Neural cell (in vitro differentiated cells): ENCODE measurements at regions not wholly inside any gene's neighbourhood (a gene's known extent, or its start where the extent isn't known, plus 50 kb on each side); places are given as distances from the start of the nearest gene placed in this dataset.

Experiments used
- EZH2 ChIP-seq: fragments of 200-600, 300-800 bp; shearing (Covaris generic), sonication (generic); IDR thresholded peaks from 2 replicates; pipeline ENCODE4 v1.6.1; 2014; ENCODE audit warnings: antibody characterized with exemption, low read length, borderline replicate concordance, mild to moderate bottlenecking; ENCODE audit not compliant: insufficient read depth, poor library complexity, severe bottlenecking
- TF ChIP-seq, protein P1 (sequence below): fragments of 450-650 bp; IDR thresholded peaks from 2 replicates; pipeline ENCODE4 v1.5.1; 2014; ENCODE audit warnings: antibody characterized with exemption, mild to moderate bottlenecking, moderate library complexity; ENCODE audit not compliant: poor library complexity, severe bottlenecking

DNA sequence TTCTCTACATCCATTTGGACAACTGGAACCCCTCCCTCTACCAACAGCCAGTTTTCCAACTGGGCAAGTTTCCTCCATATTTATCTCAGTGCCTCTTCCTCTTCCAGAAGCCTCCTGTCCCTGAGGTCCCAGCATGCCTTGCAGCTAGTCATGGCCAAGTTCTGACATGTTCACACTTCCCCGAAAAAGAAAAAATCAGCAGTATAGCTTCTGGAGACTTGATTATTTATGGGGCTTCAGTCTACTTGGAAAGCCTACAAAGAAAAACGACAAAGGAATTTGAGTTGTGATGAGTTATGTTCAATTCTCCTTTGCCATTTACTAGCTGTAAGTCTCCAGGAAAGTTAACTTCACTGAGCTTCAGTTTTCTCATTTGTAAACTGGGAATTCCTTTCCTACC, 406.5 kb downstream of the MAFB start:
- TF ChIP-seq, protein P1, sequence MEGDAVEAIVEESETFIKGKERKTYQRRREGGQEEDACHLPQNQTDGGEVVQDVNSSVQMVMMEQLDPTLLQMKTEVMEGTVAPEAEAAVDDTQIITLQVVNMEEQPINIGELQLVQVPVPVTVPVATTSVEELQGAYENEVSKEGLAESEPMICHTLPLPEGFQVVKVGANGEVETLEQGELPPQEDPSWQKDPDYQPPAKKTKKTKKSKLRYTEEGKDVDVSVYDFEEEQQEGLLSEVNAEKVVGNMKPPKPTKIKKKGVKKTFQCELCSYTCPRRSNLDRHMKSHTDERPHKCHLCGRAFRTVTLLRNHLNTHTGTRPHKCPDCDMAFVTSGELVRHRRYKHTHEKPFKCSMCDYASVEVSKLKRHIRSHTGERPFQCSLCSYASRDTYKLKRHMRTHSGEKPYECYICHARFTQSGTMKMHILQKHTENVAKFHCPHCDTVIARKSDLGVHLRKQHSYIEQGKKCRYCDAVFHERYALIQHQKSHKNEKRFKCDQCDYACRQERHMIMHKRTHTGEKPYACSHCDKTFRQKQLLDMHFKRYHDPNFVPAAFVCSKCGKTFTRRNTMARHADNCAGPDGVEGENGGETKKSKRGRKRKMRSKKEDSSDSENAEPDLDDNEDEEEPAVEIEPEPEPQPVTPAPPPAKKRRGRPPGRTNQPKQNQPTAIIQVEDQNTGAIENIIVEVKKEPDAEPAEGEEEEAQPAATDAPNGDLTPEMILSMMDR, result no peak
- no peak for TF ChIP-seq EZH2
